ENCODE measurements at regions not wholly inside any gene's neighbourhood (a gene's known extent, or its start where the extent isn't known, plus 50 kb on each side); places are given as distances from the start of the nearest gene placed in this dataset.
"Not testable (repeated sequence)": the region's sequence is repeated elsewhere in the genome, so short reads cannot be mapped to it uniquely, and the experiment has no call there.

- DNase-seq (ENCODE audit: low read depth in 3 of 3), result no peak
These were observed 216.1 kb downstream of the DUSP10 start for GRCh38 chr1:221525749-221526148.

- DNase-seq (ENCODE audit: low read depth in 3 of 3), result no peak
These were observed 214.6 kb downstream of the DUSP10 start for GRCh38 chr1:221527302-221527701.

GRCh38 chr1:221527886-221528624 lies 213.8 kb downstream of the DUSP10 start:
- DNase-seq (ENCODE audit: low read depth in 3 of 3), result no peak

GRCh38 chr1:221530159-221530558 lies 211.7 kb downstream of the DUSP10 start:
- not testable (repeated sequence) for DNase-seq (ENCODE audit: low read depth in 3 of 3)

GRCh38 chr1:221530791-221531190 lies 211.1 kb downstream of the DUSP10 start:
- DNase-seq (ENCODE audit: low read depth in 3 of 3), result no peak

GRCh38 chr1:221532071-221532773 lies 209.7 kb downstream of the DUSP10 start:
- DNase-seq (ENCODE audit: low read depth in 3 of 3), result no peak

GRCh38 chr1:221541296-221541695 lies 200.6 kb downstream of the DUSP10 start:
- no peak for DNase-seq (ENCODE audit: low read depth in 3 of 3)

- no peak for DNase-seq (ENCODE audit: low read depth in 3 of 3)
These were observed 198.3 kb downstream of the DUSP10 start for GRCh38 chr1:221543529-221544120.

GRCh38 chr1:221548942-221549341 lies 192.9 kb downstream of the DUSP10 start:
- no peak for DNase-seq (ENCODE audit: low read depth in 3 of 3)

- DNase-seq (ENCODE audit: low read depth in 3 of 3), result no peak
These were observed 192.1 kb downstream of the DUSP10 start for GRCh38 chr1:221549815-221550214.

- DNase-seq (ENCODE audit: low read depth in 3 of 3), result not testable (repeated sequence)
These were observed 189.1 kb downstream of the DUSP10 start for GRCh38 chr1:221552792-221553191.

- DNase-seq (ENCODE audit: low read depth in 3 of 3), result no peak
These were observed 186.0 kb downstream of the DUSP10 start for GRCh38 chr1:221555689-221556433.

GRCh38 chr1:221556435-221556834 lies 185.5 kb downstream of the DUSP10 start:
- DNase-seq (ENCODE audit: low read depth in 3 of 3), result no peak

GRCh38 chr1:221557013-221557412 lies 184.9 kb downstream of the DUSP10 start:
- DNase-seq (ENCODE audit: low read depth in 3 of 3), result no peak

GRCh38 chr1:221558396-221558795 lies 183.5 kb downstream of the DUSP10 start:
- DNase-seq (ENCODE audit: low read depth in 3 of 3), result no peak

GRCh38 chr1:221559911-221560310 lies 182.0 kb downstream of the DUSP10 start:
- no peak for DNase-seq (ENCODE audit: low read depth in 3 of 3)

- no peak for DNase-seq (ENCODE audit: low read depth in 3 of 3)
These were observed 179.1 kb downstream of the DUSP10 start for GRCh38 chr1:221562542-221563475.

- no peak for DNase-seq (ENCODE audit: low read depth in 3 of 3)
These were observed 178.4 kb downstream of the DUSP10 start for GRCh38 chr1:221563476-221563921.

GRCh38 chr1:221564891-221565290 lies 177.0 kb downstream of the DUSP10 start:
- DNase-seq (ENCODE audit: low read depth in 3 of 3), result no peak

GRCh38 chr1:221565711-221566110 lies 176.2 kb downstream of the DUSP10 start:
- no peak for DNase-seq (ENCODE audit: low read depth in 3 of 3)
